ENCODE measurements at regions not wholly inside any gene's neighbourhood (a gene's known extent, or its start where the extent isn't known, plus 50 kb on each side); places are given as distances from the start of the nearest gene placed in this dataset.

GRCh38 chr5:13567819-13568218 is 376.7 kb downstream of the DNAH5 start:
- DNase-seq (ENCODE audit: low read depth in 2 of 2), result no peak

DNA sequence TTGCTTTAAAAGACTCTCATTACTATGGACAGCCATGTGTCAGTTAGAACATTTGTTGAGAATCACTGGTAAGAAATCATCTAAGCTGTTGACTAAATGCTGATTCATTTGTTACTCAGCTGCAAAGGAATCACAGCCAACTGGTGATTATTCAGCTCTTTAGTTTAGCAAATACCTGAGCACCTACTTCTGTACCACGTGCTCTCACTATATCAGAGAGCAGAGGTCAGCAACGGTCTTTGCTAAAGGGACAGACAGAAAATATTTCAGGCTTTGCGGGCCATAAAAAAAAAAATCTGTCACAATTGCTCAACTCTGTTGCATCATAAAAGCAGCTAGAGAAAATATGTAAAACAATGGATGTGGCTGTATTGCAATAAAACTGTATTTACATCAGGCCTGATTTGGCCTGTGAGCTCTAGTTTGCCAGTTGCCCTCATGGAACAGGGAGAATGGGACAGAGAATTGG is 377.6 kb downstream of the DNAH5 start:
- DNase-seq (ENCODE audit: low read depth in 2 of 2), result no peak

- DNase-seq (ENCODE audit: low read depth in 2 of 2), result no peak
Observed at GRCh38 chr5:13558408-13558807, 386.1 kb downstream of the DNAH5 start.

GRCh38 chr5:13553896-13554295 is 390.6 kb downstream of the DNAH5 start:
- no peak for DNase-seq (ENCODE audit: low read depth in 2 of 2)

DNA sequence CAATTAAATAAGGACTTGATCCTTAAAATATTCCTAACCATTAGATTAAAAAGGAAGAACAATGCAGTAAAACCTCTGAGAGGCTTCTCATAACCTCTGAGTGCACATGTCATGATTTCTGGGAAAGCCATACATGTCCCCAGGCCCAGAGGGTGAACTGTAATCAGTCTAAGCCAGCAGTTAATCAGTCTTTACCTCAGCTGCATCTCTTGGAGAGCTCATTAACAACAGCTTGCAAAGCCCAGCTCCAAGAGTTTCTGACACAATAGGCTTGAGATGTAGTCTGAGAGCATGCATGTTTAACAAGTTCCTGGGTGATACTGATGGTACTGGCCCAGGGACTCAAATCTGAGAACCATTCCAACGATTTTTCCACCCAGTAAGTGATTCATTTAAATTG is 392.1 kb downstream of the DNAH5 start:
- DNase-seq (ENCODE audit: low read depth in 2 of 2), result no peak

DNA sequence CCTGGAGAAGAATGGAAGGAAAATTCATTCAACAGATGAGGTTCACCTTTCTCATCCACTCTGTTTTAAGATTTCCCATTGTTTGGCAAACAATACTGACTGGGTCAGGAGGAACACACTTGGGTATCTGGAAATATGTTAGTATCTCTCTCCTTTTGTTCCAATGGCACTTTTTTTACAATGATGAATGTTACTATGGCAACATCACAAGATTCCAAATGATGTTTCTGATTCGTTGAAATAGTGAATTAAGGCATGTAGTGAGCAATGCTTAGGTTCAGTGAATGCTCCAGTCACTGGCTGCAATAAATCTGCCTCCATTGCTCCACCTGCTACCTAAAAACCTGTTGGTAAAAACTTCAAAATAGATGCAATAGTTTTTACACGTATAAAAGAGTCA is 392.8 kb downstream of the DNAH5 start:
- no peak for DNase-seq (ENCODE audit: low read depth in 2 of 2)

DNA sequence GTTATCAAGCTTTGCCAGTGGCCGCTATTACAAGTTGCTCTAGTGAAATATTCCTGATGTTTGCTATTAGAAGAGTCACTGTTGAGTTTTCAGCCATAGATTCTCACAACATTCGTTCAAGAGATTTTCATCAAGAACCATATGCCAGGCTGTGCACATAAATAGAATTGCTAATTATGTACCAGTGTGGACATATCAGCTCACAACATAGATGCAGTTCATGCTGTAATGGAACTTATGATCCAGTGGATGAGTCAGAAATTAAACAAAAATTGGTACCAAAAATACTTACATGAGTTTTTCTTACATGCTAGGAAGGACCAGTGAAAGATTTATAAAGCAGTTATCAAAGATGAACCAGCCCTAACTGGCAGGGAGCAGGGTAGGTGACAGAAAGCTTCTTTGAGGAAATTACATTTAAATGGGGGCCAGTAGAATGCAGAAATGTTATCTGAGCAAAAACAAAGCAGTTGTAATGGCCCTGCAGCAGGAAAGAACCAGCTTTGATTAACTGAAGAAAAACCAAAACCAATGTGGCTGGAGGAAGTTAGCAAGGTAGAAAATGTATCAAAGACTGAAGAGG is 404.2 kb downstream of the DNAH5 start:
- DNase-seq (ENCODE audit: low read depth in 2 of 2), result no peak

DNA sequence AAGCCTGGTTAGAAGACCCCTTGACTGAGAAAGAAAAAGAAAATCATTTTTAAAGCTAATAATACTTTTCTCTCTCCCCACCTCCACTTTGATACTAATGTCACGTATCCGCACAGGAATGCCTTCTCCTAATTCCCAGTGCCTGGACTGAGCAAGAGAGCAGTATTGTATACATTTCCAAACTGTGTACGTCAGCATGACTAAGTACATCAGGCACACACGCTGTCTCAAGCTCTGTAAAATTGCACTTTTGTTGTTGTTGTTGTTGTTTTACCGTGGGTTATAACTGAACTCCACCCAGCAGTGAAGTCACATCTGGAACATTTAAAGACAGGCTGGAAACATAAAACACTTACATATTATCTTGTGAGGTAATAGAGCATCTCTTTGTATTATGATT is 407.6 kb downstream of the DNAH5 start:
- no peak for DNase-seq (ENCODE audit: low read depth in 2 of 2)

- DNase-seq (ENCODE audit: low read depth in 2 of 2), result no peak
Observed at GRCh38 chr5:13533833-13534232, 410.7 kb downstream of the DNAH5 start.

DNA sequence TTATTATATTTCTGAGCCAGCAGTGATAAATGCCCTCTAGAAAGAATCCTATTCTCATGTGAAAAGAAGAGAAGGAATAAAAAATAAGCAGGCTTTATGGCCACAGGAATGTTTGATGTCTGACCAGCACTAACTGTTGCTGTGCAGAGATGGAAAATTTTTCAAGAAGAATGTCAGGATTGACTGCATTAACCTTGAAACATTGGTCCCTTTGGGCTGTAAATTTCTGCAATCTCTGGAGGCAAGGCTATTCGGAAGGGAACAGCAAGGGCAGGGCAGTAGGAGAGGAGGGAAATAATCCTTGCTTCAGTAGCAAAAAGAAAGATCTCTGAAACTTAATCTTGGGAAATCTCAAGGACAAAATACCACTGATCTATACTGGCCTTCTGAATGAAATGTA is 415.2 kb downstream of the DNAH5 start:
- no peak for DNase-seq (ENCODE audit: low read depth in 2 of 2)

DNA sequence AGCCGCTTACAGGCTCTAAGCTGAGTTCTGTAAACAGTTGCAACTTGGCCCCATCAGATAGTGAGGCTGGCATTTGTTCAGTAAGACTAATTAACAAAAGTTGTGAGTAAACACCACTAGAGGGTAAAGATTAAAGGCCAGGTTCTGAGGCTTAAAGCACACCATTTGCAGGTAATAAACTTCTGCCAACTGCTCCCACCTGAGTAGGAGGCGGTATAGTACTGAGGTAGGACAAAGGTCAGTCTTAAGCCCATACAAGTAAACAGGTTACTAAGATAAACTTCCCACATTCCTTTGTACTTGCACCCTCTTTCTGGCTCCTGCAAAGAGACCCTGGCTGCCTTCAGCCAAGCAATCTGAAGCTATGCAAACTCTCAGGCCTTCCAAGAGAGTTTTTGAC is 419.6 kb downstream of the DNAH5 start:
- DNase-seq (ENCODE audit: low read depth in 2 of 2), result no peak

DNA sequence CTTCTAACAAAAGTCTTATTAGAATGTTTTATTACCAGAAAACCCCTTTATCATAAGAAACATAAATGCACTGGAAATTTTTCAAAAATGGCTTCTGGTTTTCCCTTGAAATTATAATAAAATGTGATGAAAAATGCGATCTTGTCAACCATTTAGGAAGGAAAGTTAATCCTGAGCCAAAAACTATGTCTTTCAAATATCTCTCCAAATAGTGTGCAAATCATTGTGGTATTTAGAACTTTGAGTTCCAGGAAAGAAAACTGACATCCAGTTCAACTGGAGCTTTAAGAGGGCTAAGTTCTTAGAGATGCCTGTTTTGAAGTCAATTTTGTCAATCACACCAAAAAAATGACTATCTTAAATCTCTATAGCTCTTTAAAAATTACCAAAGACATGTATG is 425.4 kb downstream of the DNAH5 start:
- DNase-seq (ENCODE audit: low read depth in 2 of 2), result no peak

DNA sequence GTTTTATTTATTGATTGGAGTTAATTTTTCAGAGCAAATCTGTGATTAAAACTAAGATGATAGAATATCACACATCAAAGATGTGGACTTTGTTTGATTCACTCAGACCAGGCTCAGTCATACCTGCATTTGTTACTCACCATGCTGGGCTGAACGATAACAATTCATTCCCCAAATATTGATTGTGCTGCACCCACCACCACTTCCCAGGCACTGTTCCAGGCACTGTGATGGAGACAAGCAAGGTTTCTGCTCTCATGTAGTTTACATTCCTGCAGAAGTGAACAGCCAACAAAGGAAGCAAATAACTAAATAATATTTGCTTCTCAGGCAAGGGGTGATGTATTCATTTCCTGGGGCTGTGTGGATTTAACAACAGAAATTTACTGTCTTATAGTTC is 428.3 kb downstream of the DNAH5 start:
- DNase-seq (ENCODE audit: low read depth in 2 of 2), result no peak

DNA sequence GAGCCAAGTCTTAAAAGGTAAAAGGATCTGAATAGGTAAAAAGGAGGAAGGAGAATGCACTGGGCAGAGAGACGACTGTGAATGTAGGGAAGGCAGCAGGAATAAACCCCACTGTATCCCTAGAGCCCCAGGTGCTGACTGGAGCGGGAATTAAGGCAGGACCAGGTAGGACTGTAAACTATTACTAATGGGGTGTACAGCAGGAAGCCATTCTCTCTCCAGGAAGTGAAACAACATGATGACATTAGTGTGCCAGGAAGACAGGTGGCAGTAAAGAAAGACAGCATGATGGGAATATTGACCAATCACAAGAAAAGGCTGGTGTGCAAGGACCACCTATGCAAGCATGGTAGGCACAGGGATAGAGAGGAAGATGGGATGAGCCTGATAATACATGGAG is 433.0 kb downstream of the DNAH5 start:
- DNase-seq (ENCODE audit: low read depth in 2 of 2), result no peak

DNA sequence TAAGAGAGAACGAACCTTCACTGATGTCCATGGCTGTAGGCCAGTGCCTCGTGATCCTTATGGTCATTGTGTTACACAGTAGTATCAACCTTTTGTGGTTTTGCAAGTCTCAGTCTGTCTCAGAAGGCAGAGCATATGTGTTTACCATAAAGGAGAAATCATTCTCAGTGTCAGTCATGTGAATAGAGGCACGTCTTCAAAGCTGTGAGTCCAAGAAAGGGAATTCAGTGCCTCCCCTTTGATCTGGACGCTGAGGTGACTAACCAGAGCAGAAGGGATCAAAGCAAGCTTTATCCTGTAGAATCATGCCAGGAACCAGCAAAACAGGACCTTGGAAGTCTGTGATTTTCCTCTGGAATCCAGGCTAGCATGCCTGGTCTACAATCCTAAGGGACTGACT is 433.9 kb downstream of the DNAH5 start:
- DNase-seq (ENCODE audit: low read depth in 2 of 2), result no peak

GRCh38 chr5:13508559-13508958 is 435.9 kb downstream of the DNAH5 start:
- DNase-seq (ENCODE audit: low read depth in 2 of 2), result no peak

DNA sequence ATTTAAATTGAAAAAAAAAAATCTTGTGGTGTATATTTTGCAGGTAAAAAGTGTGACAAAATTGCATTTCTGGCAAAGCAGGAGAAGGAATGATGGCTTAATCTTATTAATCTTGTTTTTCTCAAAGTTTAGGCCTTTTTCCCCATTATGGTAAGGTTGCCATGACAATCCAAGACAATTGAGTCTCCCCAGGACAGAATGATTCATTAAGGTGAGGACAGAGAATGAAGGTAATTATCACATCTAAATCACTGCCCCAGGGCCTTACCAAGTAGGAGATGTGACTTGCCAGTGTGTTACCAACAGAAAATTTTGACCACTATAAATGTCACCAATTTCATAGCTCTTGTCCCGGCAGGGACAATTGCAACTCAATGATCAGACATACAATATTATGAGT is 439.2 kb downstream of the DNAH5 start:
- no peak for DNase-seq (ENCODE audit: low read depth in 2 of 2)

DNA sequence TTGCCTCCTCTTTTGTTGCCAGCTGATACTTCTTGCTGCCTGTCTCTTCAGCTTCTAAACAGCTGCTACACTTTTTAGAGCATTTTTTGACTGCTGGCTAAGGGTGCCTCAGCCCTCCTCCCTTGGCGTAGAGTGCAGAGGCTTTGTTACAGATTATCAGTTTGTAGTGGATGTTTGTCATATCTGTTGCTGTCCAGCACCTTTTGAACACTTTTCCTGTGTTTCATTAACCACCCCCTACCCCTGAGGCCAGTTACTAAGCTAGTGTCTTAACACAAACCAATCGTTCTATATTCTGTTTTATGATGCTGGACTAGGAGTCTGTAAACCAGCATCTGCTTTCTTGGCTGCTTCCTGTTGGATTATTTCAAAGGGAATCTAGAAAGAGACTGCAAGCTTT is 441.5 kb downstream of the DNAH5 start:
- DNase-seq (ENCODE audit: low read depth in 2 of 2), result no peak

GRCh38 chr5:13501176-13501575 is 443.3 kb downstream of the DNAH5 start:
- DNase-seq (ENCODE audit: low read depth in 2 of 2), result no peak

DNA sequence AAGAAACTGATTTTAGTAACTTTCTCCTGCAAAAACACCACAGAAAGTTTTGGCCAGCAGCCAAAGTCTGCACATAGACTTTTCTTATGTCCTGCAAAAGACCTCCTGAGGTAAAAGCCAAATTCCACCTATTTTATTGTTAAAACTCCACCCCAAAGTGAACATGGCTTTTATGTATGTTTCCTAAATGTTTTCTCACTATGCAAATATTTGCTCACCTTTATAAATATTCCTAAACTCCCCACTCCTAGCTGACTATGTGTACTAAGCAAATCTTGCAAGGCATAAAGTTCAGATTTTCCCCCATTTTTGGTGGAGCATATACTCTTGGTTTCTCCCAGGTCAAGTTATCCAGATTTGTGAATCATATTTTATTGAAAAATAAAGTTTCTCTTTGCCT is 446.2 kb downstream of the DNAH5 start:
- DNase-seq (ENCODE audit: low read depth in 2 of 2), result no peak

DNA sequence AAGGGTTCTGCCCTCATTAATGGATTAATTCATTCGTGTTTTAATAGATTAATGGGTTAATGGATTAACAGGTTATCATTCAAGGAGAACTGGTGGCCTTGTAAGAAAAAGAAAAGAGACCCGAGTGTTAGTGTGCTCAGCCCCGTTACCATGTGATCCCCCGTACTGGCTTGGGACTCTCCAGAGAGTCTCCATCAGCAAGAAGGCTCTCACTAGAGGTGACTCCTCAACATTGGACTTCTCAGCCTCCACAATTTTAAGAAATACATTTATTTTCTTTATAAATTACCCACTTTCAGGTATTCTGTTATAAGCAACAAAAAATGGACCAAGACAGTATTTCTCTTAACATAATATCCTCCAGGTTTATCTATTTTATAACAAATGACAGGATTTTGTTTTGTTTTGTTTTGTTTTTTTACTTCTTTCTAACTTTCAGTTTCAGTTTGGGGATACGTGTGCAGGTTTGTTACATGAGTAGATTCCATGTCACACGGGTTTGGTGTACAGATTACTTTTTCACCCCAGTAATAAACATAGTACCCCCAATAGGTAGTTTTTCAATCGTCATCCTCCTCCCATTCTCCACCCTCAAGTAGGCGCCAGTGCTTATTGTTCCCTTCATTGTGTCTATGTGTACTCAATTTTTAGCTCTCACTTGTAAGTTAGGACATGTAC is 456.1 kb downstream of the DNAH5 start:
- DNase-seq (ENCODE audit: low read depth in 2 of 2), result no peak

DNA sequence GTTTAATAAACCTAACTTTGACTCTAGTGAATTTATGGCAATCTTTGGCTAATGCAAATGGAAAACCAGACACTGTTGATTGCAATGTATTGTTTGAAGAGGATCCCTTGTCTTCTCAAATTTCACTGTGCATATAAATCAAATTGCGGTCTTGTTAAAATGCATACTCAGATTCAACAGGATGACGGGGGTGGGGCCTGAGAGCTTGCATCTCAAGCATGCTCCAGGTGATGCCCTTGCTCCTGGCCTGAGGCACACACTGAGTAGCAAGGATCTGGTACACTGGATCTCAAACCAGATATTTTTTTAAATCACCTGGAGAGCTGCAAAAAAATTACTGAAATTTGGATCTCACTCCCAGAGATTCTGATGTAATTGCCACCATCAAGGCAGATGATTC is 463.7 kb downstream of the DNAH5 start:
- DNase-seq (ENCODE audit: low read depth in 2 of 2), result no peak

- peak; percentile 4 to 10 for DNase-seq (ENCODE audit: low read depth in 2 of 2)
Observed at GRCh38 chr5:13478831-13479465, 465.5 kb downstream of the DNAH5 start.

Data from dermis microvascular lymphatic vessel endothelial cell (primary cell).